IMR-90 (cell line): ENCODE measurements at regions not wholly inside any gene's neighbourhood (a gene's known extent, or its start where the extent isn't known, plus 50 kb on each side); places are given as distances from the start of the nearest gene placed in this dataset.

ENCODE experiments used
- ATAC-seq: fragments of 200-7000 bp; cut with Tn5 transposase; 2 replicates; pipeline ENCODE4 v1.9.1; 2020; ENCODE audit warnings: low read depth, mild to moderate bottlenecking, moderate library complexity
- BruUV-seq: library from RNA; stranded (reverse); fragments of 400-500 nt; replicated peaks from 2 replicates; lab custom pipeline; 2021; lab: Mats Ljungman, UMichigan
- CTCF ChIA-PET: fragments of 300-600 bp; formaldehyde crosslinking; extraction: SDS; loops from one replicate; lab custom pipeline; 2021; ENCODE audit warnings: antibody characterized with exemption; lab: Yijun Ruan, JAX
- POLR2A ChIA-PET: fragments of 300-600 bp; sonication (Branson Sonifier 250); formaldehyde crosslinking; loops from one replicate; lab custom pipeline; 2022; ENCODE audit warnings: antibody characterized with exemption; ENCODE audit not compliant: unreplicated experiment; lab: Charles Lee
- DNase-seq: peaks from one replicate; pipeline ENCODE4 v3.0.0; 2013
- H2AFZ ChIP-seq: replicated peaks from 2 replicates; pipeline ENCODE3; 2013; ENCODE audit warnings: low read length, mild to moderate bottlenecking; ENCODE audit not compliant: poor library complexity
- H2AK5ac ChIP-seq: 2 replicates; pipeline ENCODE4 v1.6.1; 2013; ENCODE audit warnings: low read depth, low read length, inconsistent platforms
- H2AK9ac ChIP-seq: replicated peaks from 2 replicates; pipeline ENCODE3; 2013; ENCODE audit warnings: mild to moderate bottlenecking, low read depth, low read length, moderate library complexity; ENCODE audit not compliant: poor library complexity
- H2BK120ac ChIP-seq: 2 replicates; pipeline ENCODE4 v1.6.1; 2013; ENCODE audit warnings: low read depth, low read length, inconsistent platforms
- H2BK15ac ChIP-seq: 3 replicates; pipeline ENCODE4 v1.6.1; 2013; ENCODE audit warnings: low read depth, low read length, inconsistent platforms
- H2BK20ac ChIP-seq: 2 replicates; pipeline ENCODE4 v1.6.1; 2013; ENCODE audit warnings: low read depth, mild to moderate bottlenecking, inconsistent platforms, low read length, moderate library complexity
- H2BK5ac ChIP-seq: 2 replicates; pipeline ENCODE4 v1.6.1; 2013; ENCODE audit warnings: mild to moderate bottlenecking, low read depth, low read length, inconsistent platforms; ENCODE audit not compliant: poor library complexity, severe bottlenecking
- H3K14ac ChIP-seq: replicated peaks from 2 replicates; pipeline ENCODE4 v1.6.1; 2013; ENCODE audit warnings: low read depth, low read length, inconsistent platforms
- H3K18ac ChIP-seq: 2 replicates; pipeline ENCODE4 v1.6.1; 2013; ENCODE audit warnings: low read depth, low read length, control low read depth
- H3K23ac ChIP-seq: 2 replicates; pipeline ENCODE4 v1.6.1; 2013; ENCODE audit warnings: low read depth, low read length, inconsistent platforms
- H3K27ac ChIP-seq: 2 replicates; pipeline ENCODE4 v1.5.1; 2013; ENCODE audit warnings: mild to moderate bottlenecking, control low read depth, low read length; ENCODE audit not compliant: insufficient read depth
- H3K27me3 ChIP-seq: 2 replicates; pipeline ENCODE4 v1.6.1; 2013; ENCODE audit warnings: low read length; ENCODE audit not compliant: control insufficient read depth, insufficient read depth
- H3K36me3 ChIP-seq: 2 replicates; pipeline ENCODE4 v1.6.1; 2013; ENCODE audit warnings: low read length, mixed read lengths; ENCODE audit not compliant: control insufficient read depth, insufficient read depth
- H3K4ac ChIP-seq: 2 replicates; pipeline ENCODE4 v1.6.1; 2013; ENCODE audit warnings: low read depth, low read length, inconsistent platforms
- H3K4me1 ChIP-seq: 2 replicates; pipeline ENCODE4 v1.6.1; 2013; ENCODE audit warnings: low read length, mixed read lengths; ENCODE audit not compliant: control insufficient read depth, insufficient read depth
- H3K4me2 ChIP-seq: 2 replicates; pipeline ENCODE4 v1.6.1; 2013; ENCODE audit warnings: low read depth, mild to moderate bottlenecking, control low read depth, low read length, moderate library complexity
- H3K4me3 ChIP-seq: 2 replicates; pipeline ENCODE4 v1.5.1; 2013; ENCODE audit warnings: low read depth, mild to moderate bottlenecking, control low read depth, low read length, moderate library complexity; ENCODE audit not compliant: insufficient read depth
- H3K56ac ChIP-seq: 2 replicates; pipeline ENCODE4 v1.6.1; 2013; ENCODE audit warnings: low read length, inconsistent platforms; ENCODE audit not compliant: insufficient read depth; ENCODE audit errors: extremely low read depth
- H3K79me1 ChIP-seq, 2 experiments: 2 replicates each; pipeline ENCODE4 v1.6.1; 2013; ENCODE audit warnings: low read length in 2 of 2, inconsistent platforms in 1 of 2, low read depth in 1 of 2
- H3K9ac ChIP-seq: 2 replicates; pipeline ENCODE4 v1.6.1; 2013; ENCODE audit warnings: low read depth, low read length, control low read depth
- H3K9me1 ChIP-seq: 2 replicates; pipeline ENCODE4 v1.6.1; 2013; ENCODE audit warnings: low read length, inconsistent platforms; ENCODE audit not compliant: insufficient read depth
- H3K9me3 ChIP-seq: 2 replicates; pipeline ENCODE4 v1.6.1; 2013; ENCODE audit warnings: low read length; ENCODE audit not compliant: control insufficient read depth, insufficient read depth
- H4K20me1 ChIP-seq: 2 replicates; pipeline ENCODE4 v1.6.1; 2013; ENCODE audit warnings: low read length, inconsistent platforms; ENCODE audit not compliant: insufficient read depth
- H4K5ac ChIP-seq: 2 replicates; pipeline ENCODE4 v1.6.1; 2013; ENCODE audit warnings: mild to moderate bottlenecking, low read depth, low read length, control low read depth
- H4K8ac ChIP-seq, 2 experiments: 2 replicates each; pipeline ENCODE4 v1.6.1; 2013; ENCODE audit warnings: low read depth in 2 of 2, low read length in 2 of 2, control low read depth in 1 of 2, inconsistent platforms in 1 of 2
- H4K91ac ChIP-seq: 2 replicates; pipeline ENCODE4 v1.6.1; 2013; ENCODE audit warnings: low read depth, low read length, inconsistent platforms; ENCODE audit not compliant: insufficient read depth
- CEBPB ChIP-seq: IDR thresholded peaks from 2 replicates; pipeline ENCODE4 v1.6.1; 2012; ENCODE audit warnings: low read depth, low read length, improper control_type of control experiment
- ELK1 ChIP-seq: fragments of 150-350 bp; IDR thresholded peaks from 2 replicates; pipeline ENCODE4 v1.6.1; 2016; ENCODE audit warnings: low read depth, mild to moderate bottlenecking, low read length, moderate library complexity, borderline replicate concordance
- MAZ ChIP-seq: IDR thresholded peaks from 2 replicates; pipeline ENCODE4 v1.6.1; 2012; ENCODE audit warnings: low read depth, mild to moderate bottlenecking, low read length, improper control_type of control experiment, moderate library complexity, borderline replicate concordance
- NFE2L2 ChIP-seq: fragments of 150-350 bp; IDR thresholded peaks from 2 replicates; pipeline ENCODE4 v1.6.1; 2016; ENCODE audit warnings: low read depth, mild to moderate bottlenecking, low read length
- POLR2A ChIP-seq: IDR thresholded peaks from 2 replicates; pipeline ENCODE4 v1.6.1; 2012; ENCODE audit warnings: mild to moderate bottlenecking, low read depth, low read length
- RCOR1 ChIP-seq: IDR thresholded peaks from 2 replicates; pipeline ENCODE4 v1.6.1; 2012; ENCODE audit warnings: mild to moderate bottlenecking, low read length, improper control_type of control experiment; ENCODE audit not compliant: insufficient replicate concordance
- WGBS, 2 experiments: methylation state at CpG; one replicate each; pipeline versions ENCODE4 v1.1.5 to v1.1.7; 2013; ENCODE audit warnings: missing lambda C conversion rate in 2 of 2; ENCODE audit not compliant: insufficient read length in 1 of 2; ENCODE audit errors: extremely low coverage in 2 of 2; 5-methylcytosine and 5-hydroxymethylcytosine counted together
- dilution Hi-C: fragments of 300-500 bp; cut with HindIII; formaldehyde crosslinking; loops from one replicate; pipeline ENCODE4 v1.14.3; 2018; ENCODE audit warnings: low sequenced_read_pairs; ENCODE audit not compliant: unreplicated experiment
- in situ Hi-C: fragments of 300-500 bp; cut with MboI; formaldehyde crosslinking; loops from 3 replicates; pipeline ENCODE4 v1.14.3; 2019; ENCODE audit warnings: low sequenced_read_pairs, inconsistent platforms, mixed read lengths
- intact Hi-C: fragments of 100-400 bp; cut with micrococcal nuclease; formaldehyde crosslinking; loops from 2 replicates; pipeline ENCODE4 v1.10.0; 2022

DNA sequence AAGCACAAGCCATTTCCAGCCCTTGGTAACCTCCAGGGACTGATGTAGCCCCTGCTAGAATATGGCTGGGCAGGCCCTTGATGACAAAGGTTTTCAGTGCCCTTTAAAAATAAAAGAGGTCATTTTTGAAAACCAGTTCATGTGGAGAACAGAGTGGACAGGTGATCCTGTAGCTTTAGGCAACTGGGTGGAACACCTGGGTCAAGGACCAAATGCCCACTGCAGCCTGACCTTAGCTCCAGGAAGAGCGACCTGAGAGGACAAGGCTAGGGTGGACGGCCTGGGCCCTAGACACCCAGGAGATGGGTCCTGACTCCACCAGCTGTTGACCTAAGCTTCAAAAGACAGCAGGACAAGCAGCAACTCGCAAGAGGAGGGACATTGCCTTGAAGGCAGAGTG is 116.6 kb downstream of the LIPG start:
- in situ Hi-C loops = no loop called here
- no peaks in the 10 kb centered on the region for H4K20me1 ChIP-seq

More for the DNA sequence above, 116.6 kb downstream of the LIPG start:
- ChIA-PET POLR2A (no interaction called here), CTCF (no interaction called here)
- Histone ChIP-seq H4K8ac (no peak overlapping the region), H2BK15ac (no peak overlapping the region), H4K5ac (no peak overlapping the region), H2AK9ac (no peak overlapping the region), H3K27ac (no peak overlapping the region), H3K79me1 (no peaks in the 10 kb centered on the region), H3K4ac (no peak overlapping the region), H3K18ac (no peak overlapping the region), H3K27me3 (peaks cover 26% of the 10 kb centered on the region), H3K4me2 (no peak overlapping the region), H3K9me3 (no peaks in the 10 kb centered on the region), H3K4me3 (no peak overlapping the region), H2BK20ac (no peak overlapping the region), H2AFZ (no peak overlapping the region), H3K4me1 (no peaks in the 10 kb centered on the region), H3K36me3 (no peaks in the 10 kb centered on the region), H3K23ac (no peak overlapping the region), H3K14ac (no peak overlapping the region), H2AK5ac (no peak overlapping the region), H3K9me1 (no peaks in the 10 kb centered on the region), H4K91ac (no peak overlapping the region), H2BK5ac (no peak overlapping the region), H3K56ac (no peak overlapping the region), H2BK120ac (no peak overlapping the region), H3K9ac (no peak overlapping the region)
- dilution Hi-C loops (no loop called here), intact Hi-C loops (no loop called here)
- DNase-seq = no peak
- BruUV-seq = no TSS peak
- TF ChIP-seq NFE2L2 (no peak), POLR2A (no peak), ELK1 (no peak), RCOR1 (no peak), CEBPB (no peak), MAZ (no peak)
- ATAC-seq = no peak
- WGBS, 2 experiments = 80% methylated on average over 2 of the region's 3 CpGs; no CpG with 5 or more reads in 1 of the 2 experiments
